ENCODE measurements at regions not wholly inside any gene's neighbourhood (a gene's known extent, or its start where the extent isn't known, plus 50 kb on each side); places are given as distances from the start of the nearest gene placed in this dataset.

GRCh38 chr1:119565131-119565772, 58.2 kb downstream of the HSD3B1 start:
- Histone ChIP-seq H3K9me3 (ENCODE audit: control extremely low read depth in 1 of 5, control insufficient read depth in 4 of 5, insufficient read depth in 2 of 5, low read depth in 1 of 5, low read length in 4 of 5) (no peaks in the 10 kb centered on the region), H3K36me3 (ENCODE audit: control insufficient read depth in 4 of 4, insufficient read depth in 4 of 4, low read length in 3 of 4) (no peaks in the 10 kb centered on the region), H3K27me3 (replicated peaks in 2 of 5; ENCODE audit: control insufficient read depth in 4 of 5, insufficient read depth in 5 of 5, low read length in 4 of 5) (no peaks in the 10 kb centered on the region), H3K4me1 (ENCODE audit: control extremely low read depth in 1 of 4, control insufficient read depth in 4 of 4, insufficient read depth in 4 of 4, low read length in 3 of 4) (peaks cover 6 to 30% (median 15%) of the 10 kb centered on the region in 4 experiments), H3K4me3 (ENCODE audit: control insufficient read depth in 1 of 7, extremely low read depth in 1 of 7, insufficient read depth in 4 of 7, low read depth in 2 of 7, low read length in 6 of 7) (no peak overlapping the region), H3K27ac (ENCODE audit: insufficient read depth in 1 of 2, low read depth in 1 of 2, low read length in 2 of 2, poor library complexity in 1 of 2, severe bottlenecking in 2 of 2) (no peak overlapping the region)
- CTCF ChIA-PET = no interaction called here
- peak in 1 of 3 donors; percentile 9 for DNase-seq
- POLR2A ChIA-PET = no interaction called here
- 100% methylated on average over 1 of the region's 3 CpGs for WGBS (ENCODE audit: insufficient coverage)

- Histone ChIP-seq H3K4me1 (ENCODE audit: control extremely low read depth in 1 of 4, control insufficient read depth in 4 of 4, insufficient read depth in 4 of 4, low read length in 3 of 4) (peaks cover 6 to 38% (median 15%) of the 10 kb centered on the region in 4 experiments), H3K9me3 (ENCODE audit: control extremely low read depth in 1 of 5, control insufficient read depth in 4 of 5, insufficient read depth in 2 of 5, low read depth in 1 of 5, low read length in 4 of 5) (no peaks in the 10 kb centered on the region), H3K4me3 (ENCODE audit: control insufficient read depth in 1 of 7, extremely low read depth in 1 of 7, insufficient read depth in 4 of 7, low read depth in 2 of 7, low read length in 6 of 7) (peak overlapping the region in 1 of 7 experiments; percentile 50), H3K36me3 (ENCODE audit: control insufficient read depth in 4 of 4, insufficient read depth in 4 of 4, low read length in 3 of 4) (no peaks in the 10 kb centered on the region), H3K27ac (ENCODE audit: insufficient read depth in 1 of 2, low read depth in 1 of 2, low read length in 2 of 2, poor library complexity in 1 of 2, severe bottlenecking in 2 of 2) (no peak overlapping the region), H3K27me3 (replicated peaks in 2 of 5; ENCODE audit: control insufficient read depth in 4 of 5, insufficient read depth in 5 of 5, low read length in 4 of 5) (no peaks in the 10 kb centered on the region)
- ChIA-PET POLR2A (no interaction called here), CTCF (interaction anchor here (0.9 to 1.4 kb wide), 3 partner anchors 19 to 105 kb away, joined by 3 to 4 read pairs (median 4); no protein-coding TSS in a partner anchor)
- DNase-seq = no peak
- WGBS (ENCODE audit: insufficient coverage) = 45% methylated on average over 1 of the region's 1 CpG
Observed at GRCh38 chr1:119569095-119569494, 62.1 kb downstream of the HSD3B1 start.
